Transverse colon (tissue), 4 donors: ENCODE measurements at regions not wholly inside any gene's neighbourhood (a gene's known extent, or its start where the extent isn't known, plus 50 kb on each side); places are given as distances from the start of the nearest gene placed in this dataset.

Experiments used
- EP300 ChIP-seq: sonication (generic); formaldehyde crosslinking; IDR thresholded peaks from one replicate; pipeline ENCODE4 v1.6.1; 2017; ENCODE audit warnings: antibody characterized with exemption, low read depth
- POLR2A ChIP-seq: fragments of 450-650 bp; IDR thresholded peaks from one replicate; pipeline ENCODE4 v1.6.1; 2016; ENCODE audit warnings: antibody characterized with exemption, mild to moderate bottlenecking, moderate library complexity
- POLR2AphosphoS5 ChIP-seq, 3 donors: sonication (generic); formaldehyde crosslinking; IDR thresholded peaks; one replicate each; pipeline ENCODE4 v1.6.1; 2016; ENCODE audit warnings: antibody characterized with exemption in 3 of 3
- TF ChIP-seq, protein P1 (sequence below), 5 experiments: fragments of 200-600 bp in 3 of 5; fragments of 450-650 bp in 2 of 5; sonication (generic) in 3 of 5; IDR thresholded peaks; 1 replicate in 2 of 5; 2 replicates in 3 of 5; pipeline ENCODE4 v1.5.1; 2016 to 2017; ENCODE audit warnings: antibody characterized with exemption in 5 of 5, inconsistent platforms in 3 of 5, mild to moderate bottlenecking in 2 of 5, moderate library complexity in 1 of 5

DNA sequence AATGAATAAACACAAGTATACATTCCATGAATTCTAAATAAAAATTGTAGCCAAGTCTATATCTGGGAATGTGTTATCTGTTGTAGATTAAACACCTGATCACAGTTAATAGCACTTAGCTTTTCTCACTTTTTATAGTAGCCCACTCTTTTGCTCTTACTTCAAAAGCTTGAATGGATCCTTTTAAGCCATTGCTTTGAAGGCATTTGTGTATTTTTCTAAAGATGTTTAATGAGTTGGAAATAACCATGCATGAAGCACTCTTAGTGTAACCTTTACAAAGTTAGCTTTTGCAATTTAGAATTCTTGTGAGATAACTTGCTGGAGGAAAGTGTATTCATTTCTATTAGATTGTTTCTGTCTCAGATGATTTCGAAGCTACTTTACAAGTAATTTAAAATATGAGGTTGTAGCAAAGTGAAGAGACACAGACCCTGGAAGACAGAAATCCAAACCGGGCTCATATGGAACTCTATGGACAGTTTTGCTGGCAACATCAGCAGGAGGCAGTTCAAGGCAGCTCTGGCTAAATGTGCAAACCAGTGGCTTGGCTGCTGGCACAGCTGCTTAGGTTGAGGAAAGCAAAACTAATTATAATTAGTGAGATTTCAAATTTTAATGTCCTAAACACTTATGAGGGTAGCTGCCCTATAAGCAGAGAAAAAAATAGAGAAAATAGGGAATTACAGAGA, 469.8 kb upstream of the ZEB2 start:
- TF ChIP-seq POLR2AphosphoS5 (IDR thresholded peaks at IDR 0.05) (no peak), EP300 (no peak), POLR2A (no peak)
- TF ChIP-seq, protein P1, sequence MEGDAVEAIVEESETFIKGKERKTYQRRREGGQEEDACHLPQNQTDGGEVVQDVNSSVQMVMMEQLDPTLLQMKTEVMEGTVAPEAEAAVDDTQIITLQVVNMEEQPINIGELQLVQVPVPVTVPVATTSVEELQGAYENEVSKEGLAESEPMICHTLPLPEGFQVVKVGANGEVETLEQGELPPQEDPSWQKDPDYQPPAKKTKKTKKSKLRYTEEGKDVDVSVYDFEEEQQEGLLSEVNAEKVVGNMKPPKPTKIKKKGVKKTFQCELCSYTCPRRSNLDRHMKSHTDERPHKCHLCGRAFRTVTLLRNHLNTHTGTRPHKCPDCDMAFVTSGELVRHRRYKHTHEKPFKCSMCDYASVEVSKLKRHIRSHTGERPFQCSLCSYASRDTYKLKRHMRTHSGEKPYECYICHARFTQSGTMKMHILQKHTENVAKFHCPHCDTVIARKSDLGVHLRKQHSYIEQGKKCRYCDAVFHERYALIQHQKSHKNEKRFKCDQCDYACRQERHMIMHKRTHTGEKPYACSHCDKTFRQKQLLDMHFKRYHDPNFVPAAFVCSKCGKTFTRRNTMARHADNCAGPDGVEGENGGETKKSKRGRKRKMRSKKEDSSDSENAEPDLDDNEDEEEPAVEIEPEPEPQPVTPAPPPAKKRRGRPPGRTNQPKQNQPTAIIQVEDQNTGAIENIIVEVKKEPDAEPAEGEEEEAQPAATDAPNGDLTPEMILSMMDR (IDR thresholded peaks at IDR 0.05) = no peak
